MCF 10A (cell line): ENCODE measurements at regions not wholly inside any gene's neighbourhood (a gene's known extent, or its start where the extent isn't known, plus 50 kb on each side); places are given as distances from the start of the nearest gene placed in this dataset.

ENCODE experiments used
- BruUV-seq: library from RNA; stranded (reverse); fragments of 400-500 nt; replicated peaks from 2 replicates; lab custom pipeline; 2021; lab: Mats Ljungman, UMichigan
- CTCF ChIA-PET: fragments of 300-600 bp; sonication (Branson Sonifier 250); formaldehyde crosslinking; extraction: SDS; loops from one replicate; lab custom pipeline; 2021; ENCODE audit warnings: antibody characterized with exemption, inconsistent platforms; lab: Yijun Ruan, JAX
- POLR2A ChIA-PET: fragments of 300-600, 350-650 bp; sonication (Branson Sonifier 250); formaldehyde crosslinking; extraction: SDS; loops from one replicate; lab custom pipeline; 2020; ENCODE audit warnings: antibody characterized with exemption, inconsistent platforms; lab: Yijun Ruan, JAX
- DNase-seq: peaks from one replicate; pipeline ENCODE4 v3.0.0-alpha.2; 2018; ENCODE audit not compliant: unreplicated experiment
- H3K27ac Mint-ChIP-seq: one replicate; pipeline ENCODE4 v1.8.0; 2022; ENCODE audit warnings: mild to moderate bottlenecking, low read depth, mixed read lengths; ENCODE audit not compliant: unreplicated experiment
- H3K27me3 Mint-ChIP-seq: one replicate; pipeline ENCODE4 v1.8.0; 2022; ENCODE audit warnings: mixed read lengths; ENCODE audit not compliant: insufficient read depth, unreplicated experiment
- H3K36me3 Mint-ChIP-seq: one replicate; pipeline ENCODE4 v1.8.0; 2022; ENCODE audit warnings: mild to moderate bottlenecking, moderate library complexity, mixed read lengths; ENCODE audit not compliant: insufficient read depth, unreplicated experiment
- H3K4me1 Mint-ChIP-seq: one replicate; pipeline ENCODE4 v1.8.0; 2022; ENCODE audit warnings: mixed read lengths; ENCODE audit not compliant: insufficient read depth, unreplicated experiment
- H3K4me3 Mint-ChIP-seq: one replicate; pipeline ENCODE4 v1.8.0; 2022; ENCODE audit warnings: mild to moderate bottlenecking, moderate library complexity, mixed read lengths; ENCODE audit not compliant: unreplicated experiment
- H3K9me3 Mint-ChIP-seq: one replicate; pipeline ENCODE4 v1.8.0; 2022; ENCODE audit warnings: mixed read lengths; ENCODE audit not compliant: unreplicated experiment
- intact Hi-C: fragments of 100-400 bp; cut with micrococcal nuclease; formaldehyde crosslinking; loops from 2 replicates; pipeline ENCODE4 v1.14.1; 2022
- TF ChIP-seq, protein P1 (sequence below): fragments of 200-600 bp; IDR thresholded peaks from one replicate; pipeline ENCODE4 v1.8.0; 2022; ENCODE audit warnings: antibody characterized with exemption, mild to moderate bottlenecking; ENCODE audit not compliant: unreplicated experiment

DNA sequence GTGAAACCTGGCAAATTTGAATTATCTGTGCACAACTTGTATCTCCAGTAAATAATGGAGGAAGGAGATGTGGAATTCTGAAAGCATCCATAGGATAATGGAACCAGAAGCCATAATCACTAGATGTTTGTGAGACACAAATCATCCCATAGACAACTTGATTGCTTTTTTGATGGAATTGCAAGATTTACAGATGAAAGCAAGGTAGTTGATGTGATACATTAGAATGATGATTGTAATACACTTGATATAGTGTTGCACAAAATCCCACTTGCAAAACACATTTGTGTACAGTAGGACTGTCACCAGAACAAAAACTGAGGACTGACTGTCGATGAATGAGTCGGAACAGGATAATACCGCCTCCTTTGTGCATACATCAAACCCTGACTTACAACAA, 178.3 kb downstream of the IRS2 start:
- intact Hi-C loops = no loop called here
- Mint-ChIP-seq H3K27ac (no peak overlapping the region), H3K9me3 (no peaks in the 10 kb centered on the region), H3K36me3 (no peaks in the 10 kb centered on the region), H3K4me1 (peaks cover 6% of the 10 kb centered on the region), H3K27me3 (no peaks in the 10 kb centered on the region), H3K4me3 (no peak overlapping the region)
- DNase-seq = no peak
- CTCF ChIA-PET = no interaction called here
- TF ChIP-seq, protein P1, sequence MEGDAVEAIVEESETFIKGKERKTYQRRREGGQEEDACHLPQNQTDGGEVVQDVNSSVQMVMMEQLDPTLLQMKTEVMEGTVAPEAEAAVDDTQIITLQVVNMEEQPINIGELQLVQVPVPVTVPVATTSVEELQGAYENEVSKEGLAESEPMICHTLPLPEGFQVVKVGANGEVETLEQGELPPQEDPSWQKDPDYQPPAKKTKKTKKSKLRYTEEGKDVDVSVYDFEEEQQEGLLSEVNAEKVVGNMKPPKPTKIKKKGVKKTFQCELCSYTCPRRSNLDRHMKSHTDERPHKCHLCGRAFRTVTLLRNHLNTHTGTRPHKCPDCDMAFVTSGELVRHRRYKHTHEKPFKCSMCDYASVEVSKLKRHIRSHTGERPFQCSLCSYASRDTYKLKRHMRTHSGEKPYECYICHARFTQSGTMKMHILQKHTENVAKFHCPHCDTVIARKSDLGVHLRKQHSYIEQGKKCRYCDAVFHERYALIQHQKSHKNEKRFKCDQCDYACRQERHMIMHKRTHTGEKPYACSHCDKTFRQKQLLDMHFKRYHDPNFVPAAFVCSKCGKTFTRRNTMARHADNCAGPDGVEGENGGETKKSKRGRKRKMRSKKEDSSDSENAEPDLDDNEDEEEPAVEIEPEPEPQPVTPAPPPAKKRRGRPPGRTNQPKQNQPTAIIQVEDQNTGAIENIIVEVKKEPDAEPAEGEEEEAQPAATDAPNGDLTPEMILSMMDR = no peak
- POLR2A ChIA-PET = no interaction called here
- BruUV-seq = no TSS peak

DNA sequence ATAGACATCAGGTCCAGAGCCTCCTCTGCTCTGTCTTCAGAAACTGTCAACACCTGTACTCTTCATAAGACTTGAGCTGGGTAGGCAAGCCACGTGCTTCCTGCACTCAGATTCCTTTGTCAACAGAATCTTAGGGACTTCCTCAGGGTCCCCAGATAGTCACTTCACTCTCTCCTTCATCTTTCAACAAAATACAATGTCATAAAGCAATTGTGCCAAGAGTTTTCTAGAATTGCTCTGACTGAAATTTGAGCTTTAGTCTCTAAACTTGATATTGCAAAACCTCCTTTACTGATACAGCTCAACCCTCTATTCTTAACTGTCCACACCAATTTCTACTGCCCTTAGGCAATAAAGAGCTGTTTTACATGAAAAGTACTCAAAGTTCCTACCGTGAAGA, 179.9 kb downstream of the IRS2 start:
- no peaks in the 10 kb centered on the region for H3K27me3 Mint-ChIP-seq
- intact Hi-C loops = no loop called here
- DNase-seq = no peak
- BruUV-seq = no TSS peak
- H3K4me1 Mint-ChIP-seq = peaks cover 12% of the 10 kb centered on the region
- ChIA-PET CTCF (interaction anchor here (0.7 kb wide), 1 partner anchor 29 kb away, joined by 3 read pairs; no protein-coding TSS in a partner anchor), POLR2A (no interaction called here)
- no peaks in the 10 kb centered on the region for H3K9me3 Mint-ChIP-seq
- H3K4me3 Mint-ChIP-seq = no peak overlapping the region
- H3K27ac Mint-ChIP-seq = no peak overlapping the region
- TF ChIP-seq, protein P1 = no peak
- H3K36me3 Mint-ChIP-seq = no peaks in the 10 kb centered on the region

DNA sequence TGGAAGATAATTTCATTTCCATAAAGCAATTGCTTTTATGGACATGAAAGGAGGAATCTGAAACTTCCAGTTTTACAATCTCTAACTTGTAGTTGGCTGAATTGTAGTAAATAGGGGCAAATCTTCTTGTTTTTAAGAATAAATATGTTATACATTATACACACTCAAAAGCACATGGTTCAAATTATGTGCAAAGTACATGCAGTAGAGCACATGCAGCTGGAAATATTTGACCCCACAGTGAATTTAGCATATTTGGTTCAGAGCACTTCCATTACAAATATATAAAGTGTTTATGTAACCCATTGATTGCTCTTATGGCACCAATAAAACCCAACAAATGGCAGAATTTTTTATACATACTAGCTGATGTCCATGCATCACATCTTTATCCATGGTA, 180.5 kb downstream of the IRS2 start:
- TF ChIP-seq, protein P1 = no peak
- no peak for DNase-seq
- Mint-ChIP-seq H3K9me3 (no peaks in the 10 kb centered on the region), H3K4me3 (no peak overlapping the region), H3K4me1 (peaks cover 12% of the 10 kb centered on the region), H3K27ac (no peak overlapping the region), H3K36me3 (no peaks in the 10 kb centered on the region), H3K27me3 (no peaks in the 10 kb centered on the region)
- ChIA-PET CTCF (interaction anchor here (0.7 kb wide), 1 partner anchor 28 kb away, joined by 3 read pairs; no protein-coding TSS in a partner anchor), POLR2A (no interaction called here)
- no TSS peak for BruUV-seq
- intact Hi-C loops = no loop called here

DNA sequence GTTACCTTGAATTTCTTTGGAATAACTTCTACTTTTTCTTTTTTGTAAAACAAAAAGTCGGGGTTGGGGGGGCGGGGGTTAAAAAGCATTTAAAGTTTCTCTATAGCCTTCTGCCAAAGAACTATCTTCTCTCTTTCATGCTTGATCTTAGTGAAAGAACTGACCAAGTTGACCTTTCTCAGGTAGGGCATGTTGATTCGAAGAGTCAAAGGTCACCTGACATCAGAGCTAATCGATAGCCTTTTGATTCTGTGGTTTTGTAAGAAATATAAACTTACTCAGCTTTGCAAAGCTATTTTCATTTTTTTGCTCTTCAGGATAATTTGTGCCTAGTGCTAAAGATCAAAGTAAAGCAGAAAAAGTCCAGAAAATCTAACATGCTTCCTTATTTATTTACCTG, 181.5 kb downstream of the IRS2 start:
- intact Hi-C loops = no loop called here
- no peaks in the 10 kb centered on the region for H3K27me3 Mint-ChIP-seq
- no peak overlapping the region for H3K27ac Mint-ChIP-seq
- no peaks in the 10 kb centered on the region for H3K36me3 Mint-ChIP-seq
- CTCF ChIA-PET = no interaction called here
- TF ChIP-seq, protein P1 = no peak
- H3K9me3 Mint-ChIP-seq = no peaks in the 10 kb centered on the region
- H3K4me3 Mint-ChIP-seq = no peak overlapping the region
- BruUV-seq = no TSS peak
- DNase-seq = no peak
- POLR2A ChIA-PET = no interaction called here
- H3K4me1 Mint-ChIP-seq = peaks cover 12% of the 10 kb centered on the region
